Natural killer cell treated with Interleukin-12 subunit alpha and Interleukin-12 subunit beta and Interleukin-15 and Interleukin-18, amount 100 ng/mL, for 72 hours (primary cell): ENCODE measurements at regions not wholly inside any gene's neighbourhood (a gene's known extent, or its start where the extent isn't known, plus 50 kb on each side); places are given as distances from the start of the nearest gene placed in this dataset.

Experiments used
- ATAC-seq, 2 donors: fragments of 150-1000 bp; cut with Tn5 transposase in 1 of 2; sonication (Bioruptor Pico), chemical (Tn5 transposase) in 1 of 2; 2 replicates each; pipeline ENCODE4 v1.10.0; 2021
- DNase-seq: peaks from one replicate; pipeline ENCODE4 v3.0.0; 2022; ENCODE audit warnings: low spot score
- H3K27ac Mint-ChIP-seq, 2 donors: 1 replicate in 1 of 2; 2 replicates in 1 of 2; pipeline ENCODE4 v1.8.0; 2022; ENCODE audit warnings: mixed read lengths in 2 of 2, mild to moderate bottlenecking in 1 of 2, moderate library complexity in 1 of 2
- H3K27me3 Mint-ChIP-seq, 2 donors: 1 replicate in 1 of 2; 2 replicates in 1 of 2; pipeline ENCODE4 v1.8.0; 2022; ENCODE audit warnings: mixed read lengths in 2 of 2
- H3K36me3 Mint-ChIP-seq: one replicate; pipeline ENCODE4 v1.8.0; 2022; ENCODE audit warnings: mixed read lengths
- H3K4me1 Mint-ChIP-seq, 2 donors: 1 replicate in 1 of 2; 2 replicates in 1 of 2; pipeline ENCODE4 v1.8.0; 2022; ENCODE audit warnings: low read depth in 2 of 2, mixed read lengths in 2 of 2, mild to moderate bottlenecking in 1 of 2
- H3K4me3 Mint-ChIP-seq: one replicate; pipeline ENCODE4 v1.8.0; 2022; ENCODE audit warnings: mixed read lengths
- H3K9me3 Mint-ChIP-seq: 2 replicates; pipeline ENCODE4 v1.8.0; 2022; ENCODE audit warnings: mixed read lengths

DNA sequence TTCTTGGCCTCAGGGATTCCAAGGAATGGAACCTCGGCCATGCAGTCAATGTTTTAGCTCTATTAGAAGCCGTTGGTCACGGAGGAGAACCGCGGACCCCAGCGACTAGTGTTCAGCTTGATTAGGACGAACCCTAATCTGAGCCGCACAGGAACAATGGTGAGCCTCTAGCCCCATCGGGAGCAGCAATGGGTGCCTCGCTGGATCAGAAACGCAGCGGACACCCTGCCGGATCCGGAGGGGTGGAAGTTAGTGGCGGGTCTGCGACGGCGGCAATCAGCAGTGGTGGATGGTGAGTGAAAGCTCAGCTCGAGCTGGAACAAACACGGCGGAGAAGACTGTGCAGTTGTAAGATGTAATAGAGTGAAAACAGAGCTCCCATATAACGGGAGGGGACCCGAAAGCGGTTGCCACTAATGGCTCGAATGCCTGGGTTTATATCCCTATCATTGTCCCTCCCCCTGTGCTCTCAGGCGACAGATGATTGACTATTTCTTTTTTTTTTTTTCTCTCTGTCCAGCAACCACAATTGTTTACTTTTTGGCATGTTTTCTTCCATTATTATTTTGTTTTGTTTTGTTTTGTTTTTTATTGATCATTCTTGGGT is 127.7 kb downstream of the ZNF664 start:
- DNase-seq (peak; percentile 22), ATAC-seq (no peak)
- Mint-ChIP-seq H3K9me3 (no peaks in the 10 kb centered on the region), H3K36me3 (no peaks in the 10 kb centered on the region), H3K27ac (no peak overlapping the region), H3K27me3 (peaks cover 3 to 15% of the 10 kb centered on the region in 2 donors), H3K4me1 (no peaks in the 10 kb centered on the region), H3K4me3 (no peak overlapping the region)

DNA sequence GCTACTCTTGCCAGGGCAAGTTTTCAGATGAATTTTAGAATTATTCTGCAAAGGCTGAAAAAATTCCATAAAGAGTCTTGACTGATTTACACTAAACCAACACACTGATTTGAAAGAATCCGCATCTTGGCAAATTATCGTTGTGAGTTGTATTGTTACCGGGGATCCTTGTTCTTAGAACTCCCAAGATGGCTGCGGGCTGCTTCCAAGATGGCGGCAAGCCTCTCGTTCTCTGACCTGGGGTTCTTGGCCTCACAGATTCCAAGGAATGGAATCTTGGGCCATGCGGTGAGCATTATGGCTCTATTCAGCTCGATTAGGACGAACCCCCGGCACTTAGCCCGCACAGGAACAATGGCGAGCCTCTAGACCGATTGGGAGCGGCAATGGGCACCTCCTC is 132.5 kb downstream of the ZNF664 start:
- H3K36me3 Mint-ChIP-seq, result no peaks in the 10 kb centered on the region
- no peak overlapping the region for H3K4me3 Mint-ChIP-seq
- no peak for ATAC-seq

DNA sequence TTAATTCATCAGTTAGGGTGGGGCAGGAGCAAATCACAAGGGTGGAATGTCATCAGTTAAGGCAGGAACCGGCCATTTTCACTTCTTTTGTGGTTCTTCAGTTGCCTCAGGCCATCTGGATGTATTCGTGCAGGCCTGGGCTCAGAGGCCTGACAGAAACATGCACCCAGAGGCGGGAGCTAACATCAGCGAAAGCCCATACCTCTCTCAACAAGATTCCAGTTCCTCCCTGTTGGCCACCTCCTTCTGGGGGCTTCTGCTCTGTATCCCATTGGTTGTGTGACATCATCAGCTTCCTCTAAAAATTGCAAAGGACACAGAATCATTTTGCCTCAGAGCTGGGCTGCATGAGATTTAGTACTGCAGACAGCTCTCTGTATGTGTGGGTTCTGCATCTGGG is 134.3 kb downstream of the ZNF664 start:
- H3K4me1 Mint-ChIP-seq, result no peaks in the 10 kb centered on the region
- no peak overlapping the region for H3K27ac Mint-ChIP-seq
- DNase-seq (no peak), ATAC-seq (no peak)
- no peaks in the 10 kb centered on the region for H3K9me3 Mint-ChIP-seq
- H3K27me3 Mint-ChIP-seq, result peaks cover 0 to 3% of the 10 kb centered on the region in 2 donors
- H3K4me3 Mint-ChIP-seq, result no peak overlapping the region
- H3K36me3 Mint-ChIP-seq, result no peaks in the 10 kb centered on the region

More for the DNA sequence above, 132.5 kb downstream of the ZNF664 start:
- Mint-ChIP-seq H3K9me3 (no peaks in the 10 kb centered on the region), H3K27me3 (no peaks in the 10 kb centered on the region), H3K27ac (no peak overlapping the region), H3K4me1 (no peaks in the 10 kb centered on the region)
- DNase-seq, result no peak

DNA sequence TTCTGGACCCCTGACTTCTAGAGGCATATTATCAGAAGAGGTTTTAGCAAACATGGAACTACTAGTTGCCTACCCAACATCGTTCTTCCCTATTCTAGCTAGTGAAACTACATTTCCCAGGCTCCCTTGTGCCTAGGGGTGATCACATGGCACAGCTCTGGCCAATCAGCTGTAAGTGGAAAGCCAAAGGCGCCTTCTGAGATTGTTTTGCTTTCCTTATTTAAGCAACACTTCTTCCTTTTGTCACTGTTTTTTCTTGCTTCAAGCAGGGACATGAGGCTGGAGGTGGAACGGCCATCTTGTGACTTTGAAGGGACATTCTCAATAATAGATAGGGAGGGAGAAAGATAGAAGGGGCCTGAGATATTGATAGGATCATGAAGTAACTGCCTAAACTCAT is 136.7 kb downstream of the ZNF664 start:
- Mint-ChIP-seq H3K36me3 (no peaks in the 10 kb centered on the region), H3K9me3 (no peaks in the 10 kb centered on the region), H3K4me1 (no peaks in the 10 kb centered on the region), H3K27me3 (peaks cover 0 to 3% of the 10 kb centered on the region in 2 donors), H3K4me3 (no peak overlapping the region), H3K27ac (no peak overlapping the region)
- no peak for ATAC-seq
- no peak for DNase-seq

DNA sequence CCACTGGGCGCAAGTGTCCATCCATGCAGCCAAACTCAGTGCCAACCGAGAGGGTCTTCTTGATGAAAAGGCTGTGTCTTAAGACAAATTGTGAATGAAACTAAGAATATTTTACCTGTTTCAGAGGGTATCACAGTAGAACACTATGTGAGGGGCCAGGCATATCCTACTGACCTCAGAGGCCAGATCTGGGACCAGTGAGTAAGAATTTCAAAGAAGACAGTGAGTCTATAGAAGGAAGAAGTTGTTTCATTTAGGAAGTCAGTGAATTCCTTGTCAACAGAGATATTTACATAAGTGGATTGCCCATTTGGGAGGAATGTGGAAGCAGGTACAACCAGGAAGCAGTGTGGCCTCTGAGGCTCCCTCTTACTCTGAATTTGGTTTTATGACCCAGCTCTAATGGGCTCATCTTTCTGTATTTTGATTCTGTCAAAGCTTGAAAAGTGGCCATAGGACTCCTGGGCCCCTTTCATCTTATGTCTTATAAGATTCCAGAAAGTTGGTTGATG is 137.4 kb downstream of the ZNF664 start:
- DNase-seq (no peak), ATAC-seq (no peak)
- no peaks in the 10 kb centered on the region for H3K36me3 Mint-ChIP-seq
- H3K4me1 Mint-ChIP-seq, result no peaks in the 10 kb centered on the region
- H3K4me3 Mint-ChIP-seq, result no peak overlapping the region
- H3K27ac Mint-ChIP-seq, result no peak overlapping the region
- H3K27me3 Mint-ChIP-seq, result peaks cover 5 to 6% of the 10 kb centered on the region in 2 donors
- no peaks in the 10 kb centered on the region for H3K9me3 Mint-ChIP-seq

DNA sequence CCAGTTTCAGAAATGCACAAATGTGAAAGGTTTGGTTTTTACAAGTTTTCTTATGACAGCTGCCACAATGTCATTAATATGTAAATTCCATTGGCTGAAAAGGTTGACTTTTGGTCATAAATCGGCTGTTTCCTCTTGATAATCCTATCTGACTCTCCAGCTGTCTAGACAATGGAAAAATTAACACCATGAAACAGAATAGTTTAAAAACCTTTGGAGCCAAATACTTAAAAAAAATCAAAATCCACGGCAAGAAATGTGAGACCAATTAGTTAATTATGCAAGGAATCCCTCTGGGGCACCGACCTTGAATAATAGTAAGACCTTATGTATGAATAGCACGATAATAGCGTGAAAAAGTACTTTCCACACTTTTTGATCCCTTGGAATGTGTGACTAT is 138.0 kb downstream of the ZNF664 start:
- ATAC-seq (no peak), DNase-seq (no peak)
- Mint-ChIP-seq H3K4me1 (no peaks in the 10 kb centered on the region), H3K27ac (no peak overlapping the region), H3K9me3 (no peaks in the 10 kb centered on the region), H3K4me3 (no peak overlapping the region), H3K36me3 (no peaks in the 10 kb centered on the region), H3K27me3 (peaks cover 6 to 7% of the 10 kb centered on the region in 2 donors)

DNA sequence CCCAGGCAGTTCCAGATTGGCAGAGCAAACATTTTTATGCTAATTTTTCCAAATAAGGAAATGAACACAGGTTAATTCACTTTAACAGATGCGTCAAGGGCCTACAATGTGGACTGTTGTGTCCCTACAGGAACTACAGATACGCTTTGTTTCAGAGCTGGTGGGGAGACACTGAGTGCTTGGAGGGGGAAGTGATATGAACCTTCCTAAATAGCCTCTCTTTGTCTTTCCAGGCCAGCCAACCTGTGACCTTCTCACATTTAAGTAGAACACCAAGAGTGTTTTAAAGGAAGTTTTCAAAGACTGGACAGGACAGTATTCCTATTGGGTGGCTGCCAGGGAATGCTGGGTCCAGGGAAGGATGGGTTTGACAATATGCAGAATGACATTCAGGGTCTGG is 141.3 kb downstream of the ZNF664 start:
- Mint-ChIP-seq H3K36me3 (no peaks in the 10 kb centered on the region), H3K27me3 (peaks cover 7 to 12% of the 10 kb centered on the region in 2 donors), H3K4me3 (no peak overlapping the region), H3K27ac (no peak overlapping the region), H3K4me1 (no peaks in the 10 kb centered on the region), H3K9me3 (no peaks in the 10 kb centered on the region)
- no peak for DNase-seq
- no peak for ATAC-seq

DNA sequence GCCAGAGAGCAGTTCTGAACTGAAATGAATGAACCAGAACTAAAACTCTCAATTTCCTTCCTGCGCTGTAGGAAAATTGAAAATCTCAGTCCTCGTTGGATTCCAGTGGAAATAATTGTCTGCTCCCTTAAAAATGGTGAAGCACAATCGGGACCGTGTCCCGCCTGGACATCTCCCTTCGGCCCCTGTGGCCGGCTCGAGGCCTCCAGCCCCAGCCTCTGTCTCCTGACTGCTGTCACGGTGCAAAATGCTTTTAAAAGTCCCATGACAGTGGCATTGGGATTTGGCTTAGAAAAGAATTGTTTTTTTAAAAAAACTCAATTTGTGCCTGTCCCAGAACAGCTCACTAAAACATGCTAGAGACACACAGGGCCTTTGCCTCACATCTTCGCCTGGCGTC is 142.5 kb downstream of the ZNF664 start:
- DNase-seq (no peak), ATAC-seq (no peak)
- H3K9me3 Mint-ChIP-seq, result no peaks in the 10 kb centered on the region
- H3K4me3 Mint-ChIP-seq, result no peak overlapping the region
- H3K4me1 Mint-ChIP-seq, result no peaks in the 10 kb centered on the region
- H3K27me3 Mint-ChIP-seq, result peaks cover 7 to 12% of the 10 kb centered on the region in 2 donors
- H3K36me3 Mint-ChIP-seq, result no peaks in the 10 kb centered on the region
- H3K27ac Mint-ChIP-seq, result no peak overlapping the region

DNA sequence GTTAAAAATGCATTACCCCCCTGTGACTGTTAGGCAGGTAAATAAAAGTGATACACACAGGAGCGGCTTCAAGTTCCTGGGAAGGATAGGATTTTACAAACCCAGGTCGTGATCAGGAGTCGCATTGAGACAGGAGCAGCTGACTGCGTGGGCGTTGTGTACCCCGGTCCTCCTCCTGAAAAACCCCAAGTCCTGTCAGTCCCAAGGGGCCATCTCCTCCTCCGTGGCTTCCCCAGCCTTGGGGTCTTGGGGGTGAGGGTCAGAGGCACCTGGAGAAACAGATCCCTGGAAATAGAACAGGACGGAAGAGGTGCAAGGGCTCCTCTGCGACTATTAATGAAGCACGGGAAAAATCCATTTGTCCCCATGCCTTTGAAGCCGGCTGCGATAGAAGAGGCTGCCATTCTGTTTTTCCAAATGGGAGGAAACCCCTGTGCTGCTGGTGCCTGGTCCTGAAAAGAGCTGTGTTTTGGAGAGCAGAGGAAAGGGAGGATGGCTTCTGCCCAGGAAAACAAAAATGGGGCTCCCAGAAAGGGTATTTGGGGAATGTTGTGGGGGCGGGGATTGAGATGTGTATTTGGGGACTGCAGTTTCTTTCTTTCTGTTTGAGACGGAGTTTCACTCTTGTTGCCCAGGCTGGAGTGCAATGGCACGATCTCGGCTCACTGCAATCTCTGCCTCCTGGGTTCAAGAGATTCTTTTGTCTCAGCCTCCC is 143.1 kb downstream of the ZNF664 start:
- no peaks in the 10 kb centered on the region for H3K4me1 Mint-ChIP-seq
- H3K27ac Mint-ChIP-seq, result no peak overlapping the region
- H3K9me3 Mint-ChIP-seq, result no peaks in the 10 kb centered on the region
- ATAC-seq, result no peak
- peaks cover 7 to 12% of the 10 kb centered on the region in 2 donors for H3K27me3 Mint-ChIP-seq
- H3K36me3 Mint-ChIP-seq, result no peaks in the 10 kb centered on the region
- H3K4me3 Mint-ChIP-seq, result no peak overlapping the region
- DNase-seq, result no peak

DNA sequence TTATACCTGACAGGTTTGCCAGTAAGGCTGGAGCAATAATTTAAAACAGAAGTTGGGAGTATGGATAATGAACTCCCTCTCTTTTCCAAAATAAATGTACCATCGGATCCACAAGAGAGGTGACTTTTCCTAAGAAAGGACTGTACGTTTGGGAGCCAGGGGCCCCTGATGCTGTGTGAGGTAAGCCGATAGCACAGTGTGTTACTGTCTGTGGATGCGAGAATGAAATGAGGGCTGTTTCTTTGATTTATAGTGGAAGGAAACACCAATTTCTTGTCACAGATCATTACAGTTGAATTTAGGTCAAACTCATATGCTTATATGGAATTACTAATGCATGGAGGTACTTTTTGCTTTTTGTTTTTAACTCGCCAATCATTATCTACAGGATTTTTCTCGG is 147.7 kb downstream of the ZNF664 start:
- Mint-ChIP-seq H3K27me3 (peaks cover 0 to 6% of the 10 kb centered on the region in 2 donors), H3K4me1 (no peaks in the 10 kb centered on the region), H3K4me3 (no peak overlapping the region), H3K27ac (no peak overlapping the region), H3K36me3 (no peaks in the 10 kb centered on the region), H3K9me3 (no peaks in the 10 kb centered on the region)
- DNase-seq (no peak), ATAC-seq (no peak)

DNA sequence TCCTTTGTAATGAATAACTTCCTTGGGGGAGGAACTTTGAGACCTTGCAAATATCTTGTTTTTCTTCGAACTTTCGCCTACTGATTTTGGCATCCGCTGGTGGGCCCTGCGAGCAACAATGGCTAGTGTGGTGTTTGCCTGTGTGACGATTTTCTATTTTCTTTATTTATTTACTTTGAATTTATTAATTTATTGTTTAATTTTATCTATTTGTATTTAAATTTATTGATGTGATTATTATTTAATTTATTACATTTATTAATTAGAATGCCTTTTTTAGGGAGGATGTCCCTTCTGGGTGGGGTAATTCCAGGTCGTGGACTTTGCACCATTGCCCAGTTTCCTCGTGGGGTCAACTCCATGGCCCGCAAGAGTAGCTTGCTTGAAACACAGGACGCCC is 149.7 kb downstream of the ZNF664 start:
- no peak for ATAC-seq
- no peaks in the 10 kb centered on the region for H3K27me3 Mint-ChIP-seq

DNA sequence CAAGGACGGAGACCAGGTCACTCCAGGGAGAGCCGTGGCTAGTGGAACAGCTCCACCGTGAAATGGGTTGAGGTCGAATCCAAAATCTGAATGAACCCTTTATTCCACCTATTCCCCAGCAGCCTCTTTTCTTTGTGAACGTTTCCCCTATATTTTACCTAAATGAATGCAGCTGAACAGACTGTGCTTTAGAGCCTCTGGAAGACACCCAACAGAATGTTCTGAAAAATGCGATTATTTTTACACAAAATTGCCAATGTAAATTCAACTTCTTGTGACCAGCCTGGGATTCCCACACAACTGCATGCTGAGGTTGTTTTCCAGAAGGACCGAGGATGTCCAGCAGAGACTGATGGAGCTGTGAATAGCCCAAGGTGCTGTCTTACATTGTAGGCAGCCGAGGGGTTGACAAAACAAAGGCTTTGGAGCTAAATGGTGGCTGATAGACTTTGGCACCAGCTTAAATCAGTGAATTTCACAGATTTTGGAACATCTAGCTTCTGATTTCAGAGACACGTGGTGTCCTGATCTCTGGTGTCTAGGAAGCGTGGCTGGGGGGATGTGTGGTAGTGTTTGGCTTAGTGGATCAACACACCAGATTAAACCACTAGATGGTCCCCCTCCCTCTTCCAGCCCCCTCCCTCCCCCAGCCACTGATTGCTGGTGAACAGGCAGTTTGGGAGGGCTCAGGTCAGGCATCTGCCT is 150.4 kb downstream of the ZNF664 start:
- ATAC-seq (no peak), DNase-seq (no peak)
- no peaks in the 10 kb centered on the region for H3K4me1 Mint-ChIP-seq
- no peaks in the 10 kb centered on the region for H3K9me3 Mint-ChIP-seq
- H3K27ac Mint-ChIP-seq, result no peak overlapping the region
- no peak overlapping the region for H3K4me3 Mint-ChIP-seq
- H3K27me3 Mint-ChIP-seq, result no peaks in the 10 kb centered on the region
- H3K36me3 Mint-ChIP-seq, result no peaks in the 10 kb centered on the region

More for the DNA sequence above, 149.7 kb downstream of the ZNF664 start:
- no peak overlapping the region for H3K27ac Mint-ChIP-seq
- no peaks in the 10 kb centered on the region for H3K4me1 Mint-ChIP-seq
- no peak overlapping the region for H3K4me3 Mint-ChIP-seq
- no peaks in the 10 kb centered on the region for H3K36me3 Mint-ChIP-seq
- no peaks in the 10 kb centered on the region for H3K9me3 Mint-ChIP-seq
- no peak for DNase-seq

DNA sequence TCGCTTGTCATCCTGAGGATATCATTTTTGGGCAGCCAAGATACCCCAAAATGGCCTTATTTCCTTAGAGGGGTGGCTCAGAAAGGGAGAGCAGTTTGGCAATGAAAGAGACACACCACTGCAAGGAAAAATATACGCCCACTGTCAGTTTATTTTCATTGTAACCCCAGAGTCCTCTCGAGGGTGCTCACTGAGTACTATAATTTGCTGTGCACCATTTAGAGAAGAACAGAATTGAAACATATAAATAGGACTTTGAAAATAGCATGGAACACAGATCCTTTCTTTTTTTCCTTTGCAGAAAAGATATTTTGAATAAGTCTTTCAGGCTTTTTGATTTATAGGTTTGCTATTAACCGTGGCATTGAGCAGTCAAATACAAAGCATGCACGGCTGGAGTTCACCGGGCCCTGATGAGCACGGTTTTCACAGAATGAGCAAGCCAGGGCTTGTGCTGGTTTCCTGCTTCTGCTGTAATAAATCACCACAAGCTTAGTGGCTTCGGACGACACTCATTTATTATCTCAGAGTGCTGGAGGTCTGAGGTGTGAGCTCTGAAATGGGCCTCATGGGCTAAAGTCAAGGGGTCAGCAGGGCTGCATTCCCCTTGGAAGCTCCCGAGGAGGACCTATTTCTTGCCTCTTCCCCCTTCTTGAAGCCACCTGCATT is 152.3 kb downstream of the ZNF664 start:
- Mint-ChIP-seq H3K36me3 (no peaks in the 10 kb centered on the region), H3K27ac (no peak overlapping the region), H3K27me3 (no peaks in the 10 kb centered on the region), H3K9me3 (no peaks in the 10 kb centered on the region), H3K4me3 (no peak overlapping the region), H3K4me1 (no peaks in the 10 kb centered on the region)
- no peak for DNase-seq
- peak; percentile 28 to 70 for ATAC-seq
